ENCODE measurements at regions not wholly inside any gene's neighbourhood (a gene's known extent, or its start where the extent isn't known, plus 50 kb on each side); places are given as distances from the start of the nearest gene placed in this dataset.

GRCh38 chr5:56361398-56361797 lies 128.3 kb upstream of the ANKRD55 start:
- Histone ChIP-seq H3K79me2 (ENCODE audit: control insufficient read depth, insufficient read depth, low read length) (no peaks in the 10 kb centered on the region), H3K27me3 (ENCODE audit: control insufficient read depth in 2 of 2, insufficient read depth in 2 of 2, low read length in 2 of 2) (0 out of 5 replicates have a peak, but pooled peaks cover 0 to 3% of the 10 kb centered on the region in 2 experiments), H3K36me3 (ENCODE audit: control insufficient read depth, insufficient read depth, low read length) (no peaks in the 10 kb centered on the region), H2AFZ (ENCODE audit: low read depth, low read length) (no peak overlapping the region), H3K4me3 (no peak overlapping the region), H3K27ac (ENCODE audit: extremely low read depth, low read depth, low read length) (no peak overlapping the region), H4K20me1 (replicated peaks; ENCODE audit: control insufficient read depth, insufficient read depth, low read length) (no peaks in the 10 kb centered on the region), H3K4me2 (ENCODE audit: insufficient read depth, low read length) (no peak overlapping the region), H3K4me1 (replicated peaks in 1 of 2; ENCODE audit: control insufficient read depth in 2 of 2, insufficient read depth in 2 of 2, low read length in 2 of 2) (no peaks in the 10 kb centered on the region), H3K9me1 (ENCODE audit: control insufficient read depth, insufficient read depth, low read length) (no peaks in the 10 kb centered on the region), H3K9me3 (replicated peaks; ENCODE audit: control insufficient read depth, insufficient read depth, low read depth, low read length) (no peaks in the 10 kb centered on the region), H3K9ac (ENCODE audit: insufficient read depth in 1 of 2, low read depth in 2 of 2, low read length in 2 of 2) (no peak overlapping the region)
- TF ChIP-seq CEBPB (tag; IDR thresholded peaks at IDR 0.05) (peak; percentile 51), HEY1 (CRISPR knock-in tag; IDR thresholded peaks at IDR 0.05; ENCODE audit: borderline replicate concordance) (no peak), CHD1 (IDR thresholded peaks at IDR 0.05; ENCODE audit: low read length) (no peak), CEBPG (CRISPR knock-in tag; IDR thresholded peaks at IDR 0.05) (no peak), CEBPG (tag; conservative IDR thresholded peaks at IDR 0.05 in 1 of 2, IDR thresholded peaks at IDR 0.05 in 1 of 2) (0 out of 4 replicates have a peak, but pooled peaks of 1 of the 2 experiments have one; percentile 26)
- ChIA-PET POLR2A (interaction anchor here (0.8 to 1.0 kb wide), 2 partner anchors 9 to 11 kb away, joined by 3 to 4 read pairs; no protein-coding TSS in a partner anchor), CTCF (ENCODE audit: low intra/inter-chr PET ratio) (no interaction called here)
- intact Hi-C loops (cut with micrococcal nuclease): no loop called here
- ATAC-seq (no peak), DNase-seq (ENCODE audit: extremely low read depth in 1 of 4, low spot score in 3 of 4) (no peak), FAIRE-seq (no peak)
- BruUV-seq (replicated peaks): no TSS peak
- in situ Hi-C loops (cut with MboI): no loop called here
- 3% methylated on average over 2 of the region's 2 CpGs for WGBS (ENCODE audit: insufficient coverage, low coverage, missing lambda C conversion rate)

- Histone ChIP-seq H3K4me3 (no peak overlapping the region), H3K27ac (ENCODE audit: extremely low read depth, low read depth, low read length) (no peak overlapping the region), H3K27me3 (ENCODE audit: control insufficient read depth in 2 of 2, insufficient read depth in 2 of 2, low read length in 2 of 2) (0 out of 5 replicates have a peak, but pooled peaks cover 0 to 3% of the 10 kb centered on the region in 2 experiments), H3K4me1 (replicated peaks in 1 of 2; ENCODE audit: control insufficient read depth in 2 of 2, insufficient read depth in 2 of 2, low read length in 2 of 2) (no peaks in the 10 kb centered on the region), H4K20me1 (replicated peaks; ENCODE audit: control insufficient read depth, insufficient read depth, low read length) (no peaks in the 10 kb centered on the region), H3K36me3 (ENCODE audit: control insufficient read depth, insufficient read depth, low read length) (no peaks in the 10 kb centered on the region), H3K9ac (ENCODE audit: insufficient read depth in 1 of 2, low read depth in 2 of 2, low read length in 2 of 2) (no peak overlapping the region), H3K9me3 (replicated peaks; ENCODE audit: control insufficient read depth, insufficient read depth, low read depth, low read length) (no peaks in the 10 kb centered on the region), H3K79me2 (ENCODE audit: control insufficient read depth, insufficient read depth, low read length) (no peaks in the 10 kb centered on the region), H3K9me1 (ENCODE audit: control insufficient read depth, insufficient read depth, low read length) (no peaks in the 10 kb centered on the region), H2AFZ (ENCODE audit: low read depth, low read length) (no peak overlapping the region), H3K4me2 (ENCODE audit: insufficient read depth, low read length) (no peak overlapping the region)
- CTCF ChIA-PET (ENCODE audit: low intra/inter-chr PET ratio): no interaction called here
- no TSS peak for BruUV-seq (replicated peaks)
- no peak for ATAC-seq
- no peak for FAIRE-seq
- in situ Hi-C loops (cut with MboI) (no loop called here), intact Hi-C loops (cut with micrococcal nuclease) (no loop called here)
- 34% methylated on average over 6 of the region's 6 CpGs for WGBS (ENCODE audit: insufficient coverage, low coverage, missing lambda C conversion rate)
- POLR2A ChIA-PET: no interaction called here
- no peak for DNase-seq (ENCODE audit: extremely low read depth in 1 of 4, low spot score in 3 of 4)
- no peak for TF ChIP-seq BMI1 (IDR thresholded peaks at IDR 0.05; ENCODE audit: low read length)
- no peak for TF ChIP-seq CCNT2 (IDR thresholded peaks at IDR 0.05; ENCODE audit: borderline replicate concordance, extremely low read depth, insufficient read length, low read depth, low read length)
- TF ChIP-seq ZFP36 (IDR thresholded peaks at IDR 0.05; ENCODE audit: low read depth, low read length, partially characterized antibody): no peak
- no peak for TF ChIP-seq EHMT2 (IDR thresholded peaks at IDR 0.05)
- no peak for TF ChIP-seq NKRF (IDR thresholded peaks at IDR 0.05; ENCODE audit: borderline replicate concordance)
- no peak for TF ChIP-seq ESRRB (CRISPR knock-in tag; IDR thresholded peaks at IDR 0.05; ENCODE audit: borderline replicate concordance)
- TF ChIP-seq SMAD1 (IDR thresholded peaks at IDR 0.05; ENCODE audit: low read depth, low read length, partially characterized antibody): no peak
Measured at GRCh38 chr5:56360816-56361215, 127.7 kb upstream of the ANKRD55 start.

Measured in K562 (cell line).